Stomach smooth muscle (tissue), 2 donors: ENCODE measurements at regions not wholly inside any gene's neighbourhood (a gene's known extent, or its start where the extent isn't known, plus 50 kb on each side); places are given as distances from the start of the nearest gene placed in this dataset.

ENCODE experiments used
- H3K27ac ChIP-seq: one replicate; pipeline ENCODE4 v1.7.0; 2013; ENCODE audit warnings: mild to moderate bottlenecking, low read length, inconsistent platforms
- H3K27me3 ChIP-seq, 2 donors: one replicate each; pipeline ENCODE4 v1.7.0; 2013; ENCODE audit warnings: low read length in 2 of 2; ENCODE audit not compliant: insufficient read depth in 2 of 2, control insufficient read depth in 1 of 2
- H3K36me3 ChIP-seq, 2 donors: one replicate each; pipeline ENCODE4 v1.7.0; 2013; ENCODE audit warnings: low read length in 2 of 2; ENCODE audit not compliant: control insufficient read depth in 2 of 2, insufficient read depth in 2 of 2
- H3K4me1 ChIP-seq: one replicate; pipeline ENCODE4 v1.7.0; 2013; ENCODE audit warnings: low read length; ENCODE audit not compliant: control insufficient read depth, insufficient read depth
- H3K4me3 ChIP-seq, 2 donors: one replicate each; pipeline ENCODE4 v1.7.0; 2013; ENCODE audit warnings: low read length in 2 of 2
- H3K9ac ChIP-seq, 2 donors: one replicate each; pipeline ENCODE4 v1.7.0; 2013; ENCODE audit warnings: low read length in 2 of 2, mild to moderate bottlenecking in 1 of 2
- H3K9me3 ChIP-seq, 2 donors: one replicate each; pipeline ENCODE4 v1.7.0; 2013; ENCODE audit warnings: low read length in 2 of 2; ENCODE audit not compliant: control insufficient read depth in 2 of 2
- donor health status: healthy.
- donor health status: Pancreatic carcinoma.

GRCh38 chr5:4876804-4877203 lies 263.3 kb upstream of the ADAMTS16 start:
- no peaks in the 10 kb centered on the region for H3K9me3 ChIP-seq

GRCh38 chr5:4877579-4877978 lies 262.6 kb upstream of the ADAMTS16 start:
- peaks cover 5% of the 10 kb centered on the region for H3K4me1 ChIP-seq
- no peak overlapping the region for H3K4me3 ChIP-seq
- H3K36me3 ChIP-seq = no peaks in the 10 kb centered on the region
- peaks cover 0 to 4% of the 10 kb centered on the region in 2 donors for H3K27me3 ChIP-seq
- H3K9me3 ChIP-seq = no peaks in the 10 kb centered on the region
- no peak overlapping the region for H3K27ac ChIP-seq
- no peak overlapping the region for H3K9ac ChIP-seq

More at GRCh38 chr5:4876804-4877203, 263.3 kb upstream of the ADAMTS16 start:
- Histone ChIP-seq H3K27me3 (peaks cover 0 to 4% of the 10 kb centered on the region in 2 donors), H3K36me3 (no peaks in the 10 kb centered on the region), H3K4me1 (no peaks in the 10 kb centered on the region), H3K9ac (no peak overlapping the region), H3K4me3 (no peak overlapping the region), H3K27ac (no peak overlapping the region)

- Histone ChIP-seq H3K9me3 (no peaks in the 10 kb centered on the region), H3K27ac (no peak overlapping the region), H3K4me1 (peaks cover 10% of the 10 kb centered on the region), H3K4me3 (no peak overlapping the region), H3K27me3 (peaks cover 0 to under 1% of the 10 kb centered on the region in 2 donors), H3K36me3 (no peaks in the 10 kb centered on the region), H3K9ac (no peak overlapping the region)
These were observed 261.1 kb upstream of the ADAMTS16 start for GRCh38 chr5:4879075-4879474.

- H3K4me3 ChIP-seq = no peak overlapping the region
- no peaks in the 10 kb centered on the region for H3K27me3 ChIP-seq
- peaks cover 10% of the 10 kb centered on the region for H3K4me1 ChIP-seq
- no peak overlapping the region for H3K27ac ChIP-seq
- H3K36me3 ChIP-seq = no peaks in the 10 kb centered on the region
- H3K9ac ChIP-seq = no peak overlapping the region
- no peaks in the 10 kb centered on the region for H3K9me3 ChIP-seq
These were observed 260.3 kb upstream of the ADAMTS16 start for GRCh38 chr5:4879693-4880303.

GRCh38 chr5:4880304-4880741 lies 259.8 kb upstream of the ADAMTS16 start:
- Histone ChIP-seq H3K4me3 (no peak overlapping the region), H3K9me3 (no peaks in the 10 kb centered on the region), H3K27me3 (no peaks in the 10 kb centered on the region), H3K9ac (no peak overlapping the region), H3K36me3 (no peaks in the 10 kb centered on the region), H3K27ac (no peak overlapping the region), H3K4me1 (peaks cover 10% of the 10 kb centered on the region)

- Histone ChIP-seq H3K9me3 (no peaks in the 10 kb centered on the region), H3K36me3 (no peaks in the 10 kb centered on the region), H3K4me3 (no peak overlapping the region), H3K27ac (no peak overlapping the region), H3K4me1 (peaks cover 10% of the 10 kb centered on the region), H3K27me3 (no peaks in the 10 kb centered on the region), H3K9ac (no peak overlapping the region)
These were observed 258.6 kb upstream of the ADAMTS16 start for GRCh38 chr5:4881366-4882002.

- Histone ChIP-seq H3K9ac (no peak overlapping the region), H3K27ac (no peak overlapping the region), H3K4me1 (peaks cover 10% of the 10 kb centered on the region), H3K36me3 (no peaks in the 10 kb centered on the region), H3K4me3 (no peak overlapping the region), H3K9me3 (no peaks in the 10 kb centered on the region), H3K27me3 (no peaks in the 10 kb centered on the region)
These were observed 257.9 kb upstream of the ADAMTS16 start for GRCh38 chr5:4882186-4882585.

GRCh38 chr5:4883360-4883759 lies 256.8 kb upstream of the ADAMTS16 start:
- H3K36me3 ChIP-seq = no peaks in the 10 kb centered on the region
- peaks cover 10% of the 10 kb centered on the region for H3K4me1 ChIP-seq
- H3K9ac ChIP-seq = no peak overlapping the region
- no peaks in the 10 kb centered on the region for H3K9me3 ChIP-seq
- no peaks in the 10 kb centered on the region for H3K27me3 ChIP-seq
- no peak overlapping the region for H3K27ac ChIP-seq
- no peak overlapping the region for H3K4me3 ChIP-seq

- Histone ChIP-seq H3K36me3 (no peaks in the 10 kb centered on the region), H3K4me3 (no peak overlapping the region)
These were observed 246.9 kb upstream of the ADAMTS16 start for GRCh38 chr5:4893063-4893744.

GRCh38 chr5:4896328-4896727 lies 243.8 kb upstream of the ADAMTS16 start:
- H3K4me1 ChIP-seq = no peaks in the 10 kb centered on the region
- H3K9ac ChIP-seq = no peak overlapping the region
- H3K4me3 ChIP-seq = no peak overlapping the region
- H3K27me3 ChIP-seq = no peaks in the 10 kb centered on the region
- H3K36me3 ChIP-seq = no peaks in the 10 kb centered on the region
- no peaks in the 10 kb centered on the region for H3K9me3 ChIP-seq
- no peak overlapping the region for H3K27ac ChIP-seq

More at GRCh38 chr5:4893063-4893744, 246.9 kb upstream of the ADAMTS16 start:
- H3K4me1 ChIP-seq = no peaks in the 10 kb centered on the region
- H3K9me3 ChIP-seq = no peaks in the 10 kb centered on the region
- no peaks in the 10 kb centered on the region for H3K27me3 ChIP-seq
- H3K9ac ChIP-seq = no peak overlapping the region
- H3K27ac ChIP-seq = no peak overlapping the region
